ENCODE measurements at regions not wholly inside any gene's neighbourhood (a gene's known extent, or its start where the extent isn't known, plus 50 kb on each side); places are given as distances from the start of the nearest gene placed in this dataset.

DNA sequence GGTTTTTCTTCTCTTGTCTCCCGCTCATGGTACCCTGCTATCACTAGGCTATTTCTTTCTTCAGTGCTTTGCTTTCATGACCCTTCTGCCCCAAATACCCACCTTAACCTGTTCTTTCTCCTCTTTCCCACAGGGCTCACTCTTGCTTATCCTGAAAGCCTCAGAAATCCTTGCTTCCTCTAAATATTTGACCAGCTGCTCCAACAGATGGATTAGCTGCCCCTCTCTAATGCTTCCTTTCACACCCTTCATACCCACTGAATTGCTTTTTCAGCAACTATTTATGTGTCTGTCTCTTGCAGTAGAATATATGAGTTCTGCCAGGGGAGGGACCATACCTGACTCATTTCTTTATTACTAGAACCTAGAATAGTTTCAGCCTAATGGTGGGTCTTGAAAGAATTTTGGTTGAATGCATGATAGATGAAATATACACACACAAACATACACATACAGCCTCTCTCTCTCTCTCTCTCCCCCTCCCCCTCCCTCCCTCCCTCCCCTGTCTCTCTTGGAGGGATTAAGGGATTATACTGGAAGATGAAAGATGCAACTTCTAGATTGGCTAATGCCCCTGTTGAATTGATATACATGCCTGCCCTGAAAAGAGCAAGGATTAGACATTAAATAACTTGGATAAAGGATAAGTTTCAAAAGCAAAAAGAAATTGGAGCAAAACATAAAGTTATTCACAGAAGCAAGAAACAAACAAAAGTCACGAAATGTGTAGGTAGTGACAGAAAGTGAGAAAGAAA, 95.0 kb upstream of the GADL1 start:
- intact Hi-C loops (cut with micrococcal nuclease), result no loop called here
- dilution Hi-C loops (cut with MboI; ENCODE audit: extremely low pct_ligation_motif_present, low sequenced_read_pairs), result no loop called here

DNA sequence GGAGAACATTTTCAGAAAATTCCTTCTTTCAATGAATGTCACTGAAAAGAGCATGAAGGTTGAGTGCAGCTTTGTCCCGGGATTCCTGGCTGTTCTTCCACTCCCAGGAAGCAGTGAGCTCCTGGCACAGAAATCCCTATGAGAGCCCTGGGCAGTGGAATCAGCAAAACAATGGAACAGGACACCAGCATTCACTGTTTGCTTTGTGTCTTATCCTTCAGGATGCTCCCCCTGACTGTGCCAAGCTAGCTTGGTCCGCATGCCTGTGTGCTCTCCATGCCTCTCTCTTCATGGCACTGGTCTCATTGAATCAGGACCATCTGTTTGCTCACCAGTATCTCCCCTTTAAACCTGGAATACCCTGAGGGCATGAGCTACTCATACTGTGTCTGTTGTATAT, 102.0 kb upstream of the GADL1 start:
- Histone ChIP-seq H3K4me1 (ENCODE audit: control insufficient read depth, extremely low read depth, insufficient read depth, low read length) (no peaks in the 10 kb centered on the region), H3K36me3 (ENCODE audit: control insufficient read depth in 2 of 2, extremely low read depth in 1 of 2, insufficient read depth in 2 of 2, low read length in 2 of 2) (no peaks in the 10 kb centered on the region), H3K27ac (ENCODE audit: insufficient read depth, low read depth, low read length) (no peak overlapping the region), H3K4me2 (ENCODE audit: insufficient read depth, low read length) (no peak overlapping the region), H3K79me2 (ENCODE audit: control insufficient read depth, insufficient read depth, low read length) (no peaks in the 10 kb centered on the region), H3K27me3 (ENCODE audit: control insufficient read depth in 2 of 2, insufficient read depth in 2 of 2, low read length in 2 of 2) (peaks cover 0 to 1% of the 10 kb centered on the region in 2 experiments), H4K20me1 (replicated peaks; ENCODE audit: control insufficient read depth, extremely low read depth, insufficient read depth, low read length) (no peaks in the 10 kb centered on the region), H3K4me3 (replicated peaks in 1 of 3; ENCODE audit: insufficient read depth in 1 of 3, low read depth in 1 of 3, low read length in 3 of 3) (no peak overlapping the region), H2AFZ (ENCODE audit: low read depth, low read length) (no peak overlapping the region), H3K9me1 (replicated peaks; ENCODE audit: control insufficient read depth, extremely low read depth, insufficient read depth, low read length) (no peaks in the 10 kb centered on the region), H3K9ac (replicated peaks; ENCODE audit: extremely low read depth, insufficient read depth, low read length) (no peak overlapping the region), H3K9me3 (replicated peaks; ENCODE audit: control insufficient read depth, insufficient read depth, low read length) (no peaks in the 10 kb centered on the region)
- POLR2A ChIA-PET, result no interaction called here
- TF ChIP-seq, protein P1, sequence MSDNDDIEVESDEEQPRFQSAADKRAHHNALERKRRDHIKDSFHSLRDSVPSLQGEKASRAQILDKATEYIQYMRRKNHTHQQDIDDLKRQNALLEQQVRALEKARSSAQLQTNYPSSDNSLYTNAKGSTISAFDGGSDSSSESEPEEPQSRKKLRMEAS (IDR thresholded peaks at IDR 0.05; ENCODE audit: insufficient read depth, insufficient read length), result no peak
- TF ChIP-seq EZH2 (IDR thresholded peaks at IDR 0.05; ENCODE audit: borderline replicate concordance, low read depth, low read length, severe bottlenecking) (no peak), JUN (IDR thresholded peaks at IDR 0.05; ENCODE audit: borderline replicate concordance, insufficient read depth, insufficient read length, low read depth) (no peak), POLR2A (IDR thresholded peaks at IDR 0.05; ENCODE audit: low read depth, low read length) (no peak)
- TF ChIP-seq, protein P2, sequence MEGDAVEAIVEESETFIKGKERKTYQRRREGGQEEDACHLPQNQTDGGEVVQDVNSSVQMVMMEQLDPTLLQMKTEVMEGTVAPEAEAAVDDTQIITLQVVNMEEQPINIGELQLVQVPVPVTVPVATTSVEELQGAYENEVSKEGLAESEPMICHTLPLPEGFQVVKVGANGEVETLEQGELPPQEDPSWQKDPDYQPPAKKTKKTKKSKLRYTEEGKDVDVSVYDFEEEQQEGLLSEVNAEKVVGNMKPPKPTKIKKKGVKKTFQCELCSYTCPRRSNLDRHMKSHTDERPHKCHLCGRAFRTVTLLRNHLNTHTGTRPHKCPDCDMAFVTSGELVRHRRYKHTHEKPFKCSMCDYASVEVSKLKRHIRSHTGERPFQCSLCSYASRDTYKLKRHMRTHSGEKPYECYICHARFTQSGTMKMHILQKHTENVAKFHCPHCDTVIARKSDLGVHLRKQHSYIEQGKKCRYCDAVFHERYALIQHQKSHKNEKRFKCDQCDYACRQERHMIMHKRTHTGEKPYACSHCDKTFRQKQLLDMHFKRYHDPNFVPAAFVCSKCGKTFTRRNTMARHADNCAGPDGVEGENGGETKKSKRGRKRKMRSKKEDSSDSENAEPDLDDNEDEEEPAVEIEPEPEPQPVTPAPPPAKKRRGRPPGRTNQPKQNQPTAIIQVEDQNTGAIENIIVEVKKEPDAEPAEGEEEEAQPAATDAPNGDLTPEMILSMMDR (IDR thresholded peaks at IDR 0.05; ENCODE audit: extremely low read depth in 1 of 2, insufficient read depth in 1 of 2, low read depth in 1 of 2, low read length in 2 of 2), result no peak
- DNase-seq (ENCODE audit: low read depth, low spot score), result no peak
- CTCF ChIA-PET, result no interaction called here
- dilution Hi-C loops (cut with MboI; ENCODE audit: extremely low pct_ligation_motif_present, low sequenced_read_pairs), result no loop called here
- intact Hi-C loops (cut with micrococcal nuclease), result no loop called here
- no TSS peak for BruUV-seq (replicated peaks)
- no peak for FAIRE-seq

More for the DNA sequence above, 95.0 kb upstream of the GADL1 start:
- no peaks in the 10 kb centered on the region for H3K9me1 ChIP-seq (replicated peaks; ENCODE audit: control insufficient read depth, extremely low read depth, insufficient read depth, low read length)
- DNase-seq (ENCODE audit: low read depth, low spot score) (no peak), FAIRE-seq (no peak)
- CTCF ChIA-PET, result no interaction called here
- no peaks in the 10 kb centered on the region for H3K4me1 ChIP-seq (ENCODE audit: control insufficient read depth, extremely low read depth, insufficient read depth, low read length)
- H3K4me3 ChIP-seq (replicated peaks in 1 of 3; ENCODE audit: insufficient read depth in 1 of 3, low read depth in 1 of 3, low read length in 3 of 3), result no peak overlapping the region
- H3K27me3 ChIP-seq (ENCODE audit: control insufficient read depth in 2 of 2, insufficient read depth in 2 of 2, low read length in 2 of 2), result peaks cover 9 to 25% of the 10 kb centered on the region in 2 experiments
- no peak overlapping the region for H3K27ac ChIP-seq (ENCODE audit: insufficient read depth, low read depth, low read length)
- no TSS peak for BruUV-seq (replicated peaks)
- H4K20me1 ChIP-seq (replicated peaks; ENCODE audit: control insufficient read depth, extremely low read depth, insufficient read depth, low read length), result no peaks in the 10 kb centered on the region
- no peaks in the 10 kb centered on the region for H3K79me2 ChIP-seq (ENCODE audit: control insufficient read depth, insufficient read depth, low read length)
- TF ChIP-seq POLR2AphosphoS5 (IDR thresholded peaks at IDR 0.05; ENCODE audit: insufficient read depth, low read depth, low read length), result no peak
- no peak for TF ChIP-seq POLR2A (IDR thresholded peaks at IDR 0.05; ENCODE audit: low read depth, low read length)
- TF ChIP-seq, protein P2 (IDR thresholded peaks at IDR 0.05; ENCODE audit: extremely low read depth in 1 of 2, insufficient read depth in 1 of 2, low read depth in 1 of 2, low read length in 2 of 2), result no peak
- no peaks in the 10 kb centered on the region for H3K9me3 ChIP-seq (replicated peaks; ENCODE audit: control insufficient read depth, insufficient read depth, low read length)
- no peak overlapping the region for H3K4me2 ChIP-seq (ENCODE audit: insufficient read depth, low read length)
- no peak overlapping the region for H3K9ac ChIP-seq (replicated peaks; ENCODE audit: extremely low read depth, insufficient read depth, low read length)
- no peak overlapping the region for H2AFZ ChIP-seq (ENCODE audit: low read depth, low read length)
- POLR2A ChIA-PET, result no interaction called here
- no peaks in the 10 kb centered on the region for H3K36me3 ChIP-seq (ENCODE audit: control insufficient read depth in 2 of 2, extremely low read depth in 1 of 2, insufficient read depth in 2 of 2, low read length in 2 of 2)

Measured in endothelial cell of umbilical vein (primary cell).